Daoy (cell line): ENCODE measurements at regions not wholly inside any gene's neighbourhood (a gene's known extent, or its start where the extent isn't known, plus 50 kb on each side); places are given as distances from the start of the nearest gene placed in this dataset.

ENCODE experiments used
- DNase-seq: peaks from one replicate; pipeline ENCODE4 v3.0.0-alpha.2; 2015; ENCODE audit warnings: low read depth

DNA sequence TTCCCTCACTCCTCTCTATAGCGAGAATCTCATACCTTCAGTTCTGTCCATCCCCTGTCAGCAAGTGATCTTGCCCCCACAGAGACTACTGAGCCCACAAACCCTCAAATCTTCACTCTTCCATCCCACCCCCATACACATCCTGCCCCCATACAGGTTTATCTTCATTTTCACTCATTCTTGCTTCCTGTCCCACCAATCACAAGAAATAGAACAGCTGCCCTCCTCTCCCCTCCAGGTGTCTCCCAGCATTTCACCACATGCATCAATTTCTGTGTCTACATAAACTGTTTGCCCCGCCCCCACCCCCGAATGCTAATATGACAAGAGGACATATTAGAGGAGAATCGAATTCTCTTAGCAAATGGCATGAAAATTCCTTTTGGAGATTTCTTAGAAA lies 54.9 kb upstream of the CARMIL1 start:
- no peak for DNase-seq

DNA sequence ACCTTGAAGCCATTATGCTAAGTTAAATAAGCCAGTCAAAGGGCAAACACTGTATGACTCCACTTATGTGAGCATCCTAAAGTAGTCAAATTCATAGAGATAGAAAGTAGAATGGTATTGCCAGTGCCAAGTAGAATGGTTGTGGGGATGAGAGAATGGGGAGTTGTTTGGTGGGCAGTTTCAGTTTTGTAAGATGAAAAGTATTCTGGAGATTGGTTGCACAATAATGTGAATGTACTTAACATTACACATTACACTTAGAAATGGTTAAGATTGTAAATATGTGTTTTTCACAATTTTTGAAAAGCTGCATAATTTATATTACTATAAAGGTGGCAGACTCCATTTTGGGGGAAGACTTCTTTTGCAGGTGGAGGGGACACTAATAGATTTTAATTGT lies 51.3 kb upstream of the CARMIL1 start:
- DNase-seq, result no peak
